ENCODE measurements at regions not wholly inside any gene's neighbourhood (a gene's known extent, or its start where the extent isn't known, plus 50 kb on each side); places are given as distances from the start of the nearest gene placed in this dataset.
A peak's percentile ranks its signal among the peaks of the same experiment; 100 is the strongest.

- Mint-ChIP-seq H3K9me3 (peaks cover 18% of the 10 kb centered on the region), H3K27me3 (no peaks in the 10 kb centered on the region), H3K27ac (peak overlapping the region; percentile 21), H3K36me3 (ENCODE audit: low read depth) (peaks cover 13% of the 10 kb centered on the region), H3K4me1 (ENCODE audit: low read depth) (peaks cover 25% of the 10 kb centered on the region), H3K4me3 (no peak overlapping the region)
- ATAC-seq, result no peak
- ChIA-PET CTCF (interaction anchor here (0.7 kb wide), 1 partner anchor 18 kb away, joined by 3 read pairs; no protein-coding TSS in a partner anchor), POLR2A (no interaction called here)
- DNase-seq, result no peak
- TF ChIP-seq CTCF (IDR thresholded peaks at IDR 0.05), result no peak
- intact Hi-C loops (cut with micrococcal nuclease), result no loop called here
Measured at GRCh38 chr1:193567937-193568336, 381.5 kb upstream of the B3GALT2 start.

GRCh38 chr1:193566735-193567134 is 380.3 kb upstream of the B3GALT2 start:
- no peak for TF ChIP-seq CTCF (IDR thresholded peaks at IDR 0.05)
- no peak overlapping the region for H3K4me3 Mint-ChIP-seq
- peaks cover 12% of the 10 kb centered on the region for H3K36me3 Mint-ChIP-seq (ENCODE audit: low read depth)
- CTCF ChIA-PET, result no interaction called here
- peaks cover 14% of the 10 kb centered on the region for H3K9me3 Mint-ChIP-seq
- H3K27me3 Mint-ChIP-seq, result no peaks in the 10 kb centered on the region
- peaks cover 25% of the 10 kb centered on the region for H3K4me1 Mint-ChIP-seq (ENCODE audit: low read depth)
- intact Hi-C loops (cut with micrococcal nuclease), result no loop called here
- DNase-seq (no peak), ATAC-seq (no peak)
- POLR2A ChIA-PET, result interaction anchor here (1.2 kb wide), 1 partner anchor 25 kb away, joined by 3 read pairs; no protein-coding TSS in a partner anchor
- H3K27ac Mint-ChIP-seq, result no peak overlapping the region

- H3K27ac Mint-ChIP-seq, result no peak overlapping the region
- DNase-seq, result no peak
- intact Hi-C loops (cut with micrococcal nuclease), result no loop called here
- H3K27me3 Mint-ChIP-seq, result no peaks in the 10 kb centered on the region
- ChIA-PET CTCF (no interaction called here), POLR2A (interaction anchor here (1.2 kb wide), 1 partner anchor 25 kb away, joined by 3 read pairs; no protein-coding TSS in a partner anchor)
- peaks cover 7% of the 10 kb centered on the region for H3K36me3 Mint-ChIP-seq (ENCODE audit: low read depth)
- H3K9me3 Mint-ChIP-seq, result peaks cover 8% of the 10 kb centered on the region
- no peak for TF ChIP-seq CTCF (IDR thresholded peaks at IDR 0.05)
- ATAC-seq, result no peak
- peaks cover 25% of the 10 kb centered on the region for H3K4me1 Mint-ChIP-seq (ENCODE audit: low read depth)
- no peak overlapping the region for H3K4me3 Mint-ChIP-seq
Measured at GRCh38 chr1:193565971-193566577, 379.7 kb upstream of the B3GALT2 start.

GRCh38 chr1:193562121-193562520 is 375.7 kb upstream of the B3GALT2 start:
- POLR2A ChIA-PET, result interaction anchor here (0.6 kb wide), 1 partner anchor 29 kb away, joined by 5 read pairs; no protein-coding TSS in a partner anchor
- intact Hi-C loops (cut with micrococcal nuclease), result no loop called here

More at GRCh38 chr1:193562121-193562520, 375.7 kb upstream of the B3GALT2 start:
- no peak overlapping the region for H3K27ac Mint-ChIP-seq
- H3K9me3 Mint-ChIP-seq, result no peaks in the 10 kb centered on the region
- no peak for TF ChIP-seq CTCF (IDR thresholded peaks at IDR 0.05)
- CTCF ChIA-PET, result no interaction called here
- H3K27me3 Mint-ChIP-seq, result no peaks in the 10 kb centered on the region
- ATAC-seq, result no peak
- H3K4me3 Mint-ChIP-seq, result no peak overlapping the region
- peaks cover 12% of the 10 kb centered on the region for H3K4me1 Mint-ChIP-seq (ENCODE audit: low read depth)
- DNase-seq, result no peak
- H3K36me3 Mint-ChIP-seq (ENCODE audit: low read depth), result no peaks in the 10 kb centered on the region
